ENCODE measurements at regions not wholly inside any gene's neighbourhood (a gene's known extent, or its start where the extent isn't known, plus 50 kb on each side); places are given as distances from the start of the nearest gene placed in this dataset.

GRCh38 chr4:14149176-14150053 is 521.9 kb upstream of the BOD1L1 start:
- no peak for TF ChIP-seq CTCF (IDR thresholded peaks at IDR 0.05; ENCODE audit: extremely low read depth, insufficient read depth, missing control alignments)
- no peak for DNase-seq (ENCODE audit: low spot score)
- in situ Hi-C loops (cut with MboI; ENCODE audit: low pct_unique_long_range_greater_than_20kb, low sequenced_read_pairs, unreplicated experiment) = loop anchor here (25.0 kb wide), 1 partner anchor 863 kb away; the partner anchor contains the start of gene CPEB2

GRCh38 chr4:14151101-14151500 is 523.6 kb upstream of the BOD1L1 start:
- TF ChIP-seq CTCF (IDR thresholded peaks at IDR 0.05; ENCODE audit: extremely low read depth, insufficient read depth, missing control alignments) = no peak
- in situ Hi-C loops (cut with MboI; ENCODE audit: low pct_unique_long_range_greater_than_20kb, low sequenced_read_pairs, unreplicated experiment) = loop anchor here (25.0 kb wide), 1 partner anchor 861 kb away; the partner anchor contains the start of gene CPEB2
- DNase-seq (ENCODE audit: low spot score) = no peak

GRCh38 chr4:14152834-14153519 is 525.5 kb upstream of the BOD1L1 start:
- DNase-seq (ENCODE audit: low spot score) = peak; percentile 15
- in situ Hi-C loops (cut with MboI; ENCODE audit: low pct_unique_long_range_greater_than_20kb, low sequenced_read_pairs, unreplicated experiment) = loop anchor here (25.0 kb wide), 1 partner anchor 859 kb away; the partner anchor contains the start of gene CPEB2
- no peak for TF ChIP-seq CTCF (IDR thresholded peaks at IDR 0.05; ENCODE audit: extremely low read depth, insufficient read depth, missing control alignments)

- in situ Hi-C loops (cut with MboI; ENCODE audit: low pct_unique_long_range_greater_than_20kb, low sequenced_read_pairs, unreplicated experiment) = loop anchor here (25.0 kb wide), 1 partner anchor 856 kb away; the partner anchor contains the start of gene CPEB2
- TF ChIP-seq CTCF (IDR thresholded peaks at IDR 0.05; ENCODE audit: extremely low read depth, insufficient read depth, missing control alignments) = no peak
- DNase-seq (ENCODE audit: low spot score) = no peak
These were observed 528.3 kb upstream of the BOD1L1 start for GRCh38 chr4:14155803-14156202.

GRCh38 chr4:14157262-14157661 is 529.7 kb upstream of the BOD1L1 start:
- no peak for TF ChIP-seq CTCF (IDR thresholded peaks at IDR 0.05; ENCODE audit: extremely low read depth, insufficient read depth, missing control alignments)
- DNase-seq (ENCODE audit: low spot score) = peak; percentile 12
- in situ Hi-C loops (cut with MboI; ENCODE audit: low pct_unique_long_range_greater_than_20kb, low sequenced_read_pairs, unreplicated experiment) = loop anchor here (25.0 kb wide), 1 partner anchor 855 kb away; the partner anchor contains the start of gene CPEB2

- DNase-seq (ENCODE audit: low spot score) = peak; percentile 58
- in situ Hi-C loops (cut with MboI; ENCODE audit: low pct_unique_long_range_greater_than_20kb, low sequenced_read_pairs, unreplicated experiment) = loop anchor here (25.0 kb wide), 1 partner anchor 847 kb away; the partner anchor contains the start of gene CPEB2
- TF ChIP-seq CTCF (IDR thresholded peaks at IDR 0.05; ENCODE audit: extremely low read depth, insufficient read depth, missing control alignments) = no peak
These were observed 537.8 kb upstream of the BOD1L1 start for GRCh38 chr4:14165222-14165920.
